HCT116 (cell line): ENCODE measurements at regions not wholly inside any gene's neighbourhood (a gene's known extent, or its start where the extent isn't known, plus 50 kb on each side); places are given as distances from the start of the nearest gene placed in this dataset.

Experiments
- CTCF ChIP-seq, 3 experiments: fragments of 200-600 bp in 1 of 3; sonication (generic) in 1 of 3; IDR thresholded peaks in 2 of 3; conservative IDR thresholded peaks in 1 of 3; 2 replicates each; pipeline ENCODE4 v1.5.1; 2012 to 2017; ENCODE audit warnings: low read depth in 2 of 3, low read length in 2 of 3, antibody characterized with exemption in 1 of 3, borderline replicate concordance in 1 of 3, control low read depth in 1 of 3, mild to moderate bottlenecking in 1 of 3, mixed read lengths in 1 of 3, mixed run types in 1 of 3, moderate library complexity in 1 of 3; ENCODE audit not compliant: insufficient read depth in 1 of 3
- POLR2A ChIP-seq: IDR thresholded peaks from 2 replicates; pipeline ENCODE4 v1.7.0; 2011; ENCODE audit warnings: borderline replicate concordance; ENCODE audit not compliant: insufficient read depth, insufficient read length; ENCODE audit errors: extremely low read depth
- TCF7L2 ChIP-seq: IDR thresholded peaks from 2 replicates; pipeline ENCODE4 v1.7.0; 2011; ENCODE audit warnings: borderline replicate concordance, inconsistent platforms; ENCODE audit not compliant: insufficient read depth, insufficient read length; ENCODE audit errors: extremely low read depth

GRCh38 chr7:148940702-148941597, 56.9 kb upstream of the EZH2 start:
- peak; percentile 74 for TF ChIP-seq TCF7L2
- TF ChIP-seq CTCF (IDR thresholded peaks at IDR 0.05 in 2 of 3, conservative IDR thresholded peaks at IDR 0.05 in 1 of 3; ENCODE audit: borderline replicate concordance in 1 of 3, insufficient read depth in 1 of 3, low read depth in 2 of 3, low read length in 2 of 3), result no peak
- peak; percentile 89 for TF ChIP-seq POLR2A
